ENCODE measurements at regions not wholly inside any gene's neighbourhood (a gene's known extent, or its start where the extent isn't known, plus 50 kb on each side); places are given as distances from the start of the nearest gene placed in this dataset.

- DNase-seq (ENCODE audit: low read depth): no peak
- no peak overlapping the region for H3K4me3 ChIP-seq (ENCODE audit: low read depth, low read length)
- ChIA-PET POLR2A (no interaction called here), CTCF (no interaction called here)
- H3K36me3 ChIP-seq (ENCODE audit: control insufficient read depth, insufficient read depth, low read length): no peaks in the 10 kb centered on the region
- H3K27me3 ChIP-seq (ENCODE audit: control insufficient read depth, insufficient read depth, low read length): no peaks in the 10 kb centered on the region
- no peak for TF ChIP-seq CTCF (IDR thresholded peaks at IDR 0.05; ENCODE audit: insufficient read depth, low read depth, low read length)
Observed at GRCh38 chr6:22101163-22101562, 195.7 kb downstream of the PRL start.

GRCh38 chr6:22102671-22103070, 194.2 kb downstream of the PRL start:
- no peak for DNase-seq (ENCODE audit: low read depth)
- no peak overlapping the region for H3K4me3 ChIP-seq (ENCODE audit: low read depth, low read length)
- no peak for TF ChIP-seq CTCF (IDR thresholded peaks at IDR 0.05; ENCODE audit: insufficient read depth, low read depth, low read length)
- ChIA-PET CTCF (no interaction called here), POLR2A (no interaction called here)
- no peaks in the 10 kb centered on the region for H3K27me3 ChIP-seq (ENCODE audit: control insufficient read depth, insufficient read depth, low read length)
- H3K36me3 ChIP-seq (ENCODE audit: control insufficient read depth, insufficient read depth, low read length): no peaks in the 10 kb centered on the region

GRCh38 chr6:22106451-22106850, 190.4 kb downstream of the PRL start:
- Histone ChIP-seq H3K27me3 (ENCODE audit: control insufficient read depth, insufficient read depth, low read length) (no peaks in the 10 kb centered on the region), H3K4me3 (ENCODE audit: low read depth, low read length) (no peak overlapping the region), H3K36me3 (ENCODE audit: control insufficient read depth, insufficient read depth, low read length) (no peaks in the 10 kb centered on the region)
- DNase-seq (ENCODE audit: low read depth): no peak
- CTCF ChIA-PET: no interaction called here
- POLR2A ChIA-PET: no interaction called here
- TF ChIP-seq CTCF (IDR thresholded peaks at IDR 0.05; ENCODE audit: insufficient read depth, low read depth, low read length): no peak

- Histone ChIP-seq H3K36me3 (ENCODE audit: control insufficient read depth, insufficient read depth, low read length) (no peaks in the 10 kb centered on the region), H3K27me3 (ENCODE audit: control insufficient read depth, insufficient read depth, low read length) (no peaks in the 10 kb centered on the region), H3K4me3 (ENCODE audit: low read depth, low read length) (no peak overlapping the region)
- ChIA-PET CTCF (interaction anchor here (0.7 kb wide), 1 partner anchor 8 kb away, joined by 3 read pairs; no protein-coding TSS in a partner anchor), POLR2A (no interaction called here)
- no peak for TF ChIP-seq CTCF (IDR thresholded peaks at IDR 0.05; ENCODE audit: insufficient read depth, low read depth, low read length)
- no peak for DNase-seq (ENCODE audit: low read depth)
Observed at GRCh38 chr6:22106961-22107360, 189.9 kb downstream of the PRL start.

DNA sequence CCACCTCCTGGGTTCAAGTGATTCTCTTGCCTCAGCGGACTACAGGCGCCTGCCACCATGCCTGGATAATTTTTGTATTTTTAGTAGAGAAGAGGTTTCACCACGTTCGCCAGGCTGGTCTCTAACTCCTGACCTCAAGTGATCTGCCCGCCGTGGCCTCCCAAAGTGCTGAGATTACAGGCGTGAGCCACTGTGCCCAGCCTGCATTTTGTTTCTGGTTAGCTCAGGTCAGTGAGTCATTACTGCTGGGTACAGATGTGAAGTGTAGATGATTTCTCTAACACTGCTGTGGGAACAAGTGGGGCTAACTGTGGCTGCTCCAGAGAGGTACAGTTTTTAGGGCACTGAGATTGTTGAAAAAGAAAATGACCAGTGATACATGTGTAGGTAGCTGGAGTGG, 188.6 kb downstream of the PRL start:
- H3K4me3 ChIP-seq (ENCODE audit: low read depth, low read length): no peak overlapping the region
- no peaks in the 10 kb centered on the region for H3K36me3 ChIP-seq (ENCODE audit: control insufficient read depth, insufficient read depth, low read length)
- no peak for DNase-seq (ENCODE audit: low read depth)
- ChIA-PET POLR2A (no interaction called here), CTCF (interaction anchor here (0.5 kb wide), 1 partner anchor 399 kb away, joined by 4 read pairs; no protein-coding TSS in a partner anchor)
- TF ChIP-seq CTCF (IDR thresholded peaks at IDR 0.05; ENCODE audit: insufficient read depth, low read depth, low read length): no peak
- H3K27me3 ChIP-seq (ENCODE audit: control insufficient read depth, insufficient read depth, low read length): no peaks in the 10 kb centered on the region
